ENCODE measurements at regions not wholly inside any gene's neighbourhood (a gene's known extent, or its start where the extent isn't known, plus 50 kb on each side); places are given as distances from the start of the nearest gene placed in this dataset.
"Not testable (repeated sequence)": the region's sequence is repeated elsewhere in the genome, so short reads cannot be mapped to it uniquely, and the experiment has no call there.

DNA sequence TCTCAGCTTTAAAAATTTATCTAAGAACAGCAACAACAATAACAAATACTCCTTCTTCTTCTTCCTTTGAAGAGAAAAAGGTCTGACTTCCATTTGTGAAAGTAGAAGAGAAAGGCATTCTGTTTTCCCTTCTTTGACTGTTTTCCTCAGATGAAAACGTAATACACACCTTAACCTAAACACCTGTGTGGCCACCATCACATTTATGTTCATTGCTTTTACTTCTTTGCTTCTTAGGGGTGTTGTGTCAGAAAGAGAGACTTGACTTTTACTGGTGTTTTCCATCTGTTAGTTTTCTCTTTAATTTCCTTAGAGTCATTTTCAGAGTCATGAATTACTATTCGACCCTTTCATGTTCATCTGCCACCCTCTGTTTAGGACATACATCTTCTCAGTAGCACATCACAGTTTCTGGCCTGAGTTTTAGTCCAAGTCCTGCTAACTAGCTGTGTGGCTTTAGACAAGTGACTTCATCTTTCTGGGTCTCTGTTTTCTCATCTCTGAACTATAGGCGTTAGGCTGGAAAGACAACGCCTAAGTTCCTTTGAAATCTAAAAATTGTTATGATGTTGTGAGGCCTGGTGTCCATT, 283.8 kb downstream of the GATA3 start:
- no peak for DNase-seq (ENCODE audit: low read depth, low spot score)

DNA sequence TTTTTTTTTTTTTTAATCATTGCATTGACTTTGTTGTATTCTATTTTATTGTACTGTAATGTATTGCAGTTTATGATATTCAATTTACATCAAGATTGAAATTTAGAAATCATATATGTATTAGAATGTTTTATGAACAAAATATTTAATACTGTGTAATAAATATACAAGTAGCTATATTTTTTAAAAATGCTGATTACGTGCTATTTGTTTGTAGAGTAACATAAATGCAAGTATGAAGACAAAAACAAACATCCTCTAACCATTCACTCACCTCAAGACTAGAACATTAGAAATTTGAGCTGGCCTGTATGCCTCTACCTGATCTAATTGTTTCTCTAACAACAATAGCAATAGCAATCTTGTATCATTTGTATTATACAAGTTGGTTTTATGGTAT, 290.3 kb downstream of the GATA3 start:
- DNase-seq (ENCODE audit: low read depth, low spot score): no peak

DNA sequence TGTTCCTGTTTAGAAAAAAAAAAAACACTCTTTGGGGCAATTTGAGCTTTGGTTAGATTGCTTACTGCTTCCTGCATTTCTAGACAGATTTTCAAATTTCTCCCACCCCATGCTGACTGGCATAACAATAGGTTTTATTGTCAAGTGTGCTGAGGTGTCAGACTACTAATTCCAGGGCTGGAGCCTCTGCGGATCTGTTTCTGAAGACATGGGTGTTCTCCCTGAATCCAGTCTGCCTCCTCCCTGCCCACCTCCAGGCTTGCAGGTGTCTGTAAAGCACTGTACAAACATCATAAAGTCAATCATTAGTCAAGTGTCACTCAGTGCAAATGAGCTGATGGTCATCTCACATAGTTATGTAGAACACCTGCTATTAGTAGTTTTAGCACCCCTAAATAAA, 292.4 kb downstream of the GATA3 start:
- peak; percentile 38 for DNase-seq (ENCODE audit: low read depth, low spot score)

DNA sequence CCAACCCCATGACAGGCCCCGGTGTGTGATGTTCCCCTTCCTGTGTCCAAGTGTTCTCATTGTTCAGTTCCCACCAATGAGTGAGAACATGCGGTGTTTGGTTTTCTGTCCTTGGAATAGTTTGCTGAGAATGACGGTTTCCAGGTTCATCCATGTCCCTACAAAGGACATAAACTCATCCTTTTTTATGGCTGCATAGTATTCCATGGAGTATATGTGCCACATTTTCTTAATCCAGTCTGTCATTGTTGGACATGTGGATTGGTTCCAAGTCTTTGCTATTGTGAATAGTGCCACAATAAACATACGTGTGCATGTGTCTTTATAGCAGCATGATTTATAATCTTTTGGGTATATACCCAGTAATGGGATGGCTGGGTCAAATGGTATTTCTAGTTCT, 293.1 kb downstream of the GATA3 start:
- DNase-seq (ENCODE audit: low read depth, low spot score): not testable (repeated sequence)

DNA sequence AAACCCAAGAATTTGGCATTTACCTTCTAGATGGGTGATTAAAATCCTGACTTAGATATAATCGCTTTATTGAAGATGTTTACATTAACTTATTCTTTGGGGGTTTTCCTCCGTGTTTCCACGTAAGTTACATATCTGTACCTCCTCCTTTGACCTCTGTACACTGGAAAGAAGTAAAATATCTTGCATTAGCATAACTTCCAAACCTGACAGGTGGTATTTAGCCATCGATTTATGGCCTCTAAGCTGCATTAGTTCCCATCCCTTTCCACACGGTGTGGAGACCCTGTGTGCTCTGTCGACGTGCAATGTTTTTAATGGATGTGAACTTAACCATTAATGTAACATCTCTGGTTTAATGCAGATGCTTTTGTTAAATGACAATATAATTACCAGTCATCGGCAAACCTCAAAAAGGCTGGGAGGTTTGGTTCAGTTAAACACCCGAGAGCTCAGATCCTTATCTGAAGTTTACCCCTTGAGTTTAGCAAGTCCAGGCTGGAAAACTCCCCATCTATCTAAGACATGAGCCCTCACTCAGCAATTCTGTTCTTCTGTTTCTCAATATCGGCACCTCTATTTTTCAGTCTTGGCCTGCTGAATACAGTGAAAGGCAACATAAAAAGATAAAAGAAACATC, 295.2 kb downstream of the GATA3 start:
- peak; percentile 21 for DNase-seq (ENCODE audit: low read depth, low spot score)

DNA sequence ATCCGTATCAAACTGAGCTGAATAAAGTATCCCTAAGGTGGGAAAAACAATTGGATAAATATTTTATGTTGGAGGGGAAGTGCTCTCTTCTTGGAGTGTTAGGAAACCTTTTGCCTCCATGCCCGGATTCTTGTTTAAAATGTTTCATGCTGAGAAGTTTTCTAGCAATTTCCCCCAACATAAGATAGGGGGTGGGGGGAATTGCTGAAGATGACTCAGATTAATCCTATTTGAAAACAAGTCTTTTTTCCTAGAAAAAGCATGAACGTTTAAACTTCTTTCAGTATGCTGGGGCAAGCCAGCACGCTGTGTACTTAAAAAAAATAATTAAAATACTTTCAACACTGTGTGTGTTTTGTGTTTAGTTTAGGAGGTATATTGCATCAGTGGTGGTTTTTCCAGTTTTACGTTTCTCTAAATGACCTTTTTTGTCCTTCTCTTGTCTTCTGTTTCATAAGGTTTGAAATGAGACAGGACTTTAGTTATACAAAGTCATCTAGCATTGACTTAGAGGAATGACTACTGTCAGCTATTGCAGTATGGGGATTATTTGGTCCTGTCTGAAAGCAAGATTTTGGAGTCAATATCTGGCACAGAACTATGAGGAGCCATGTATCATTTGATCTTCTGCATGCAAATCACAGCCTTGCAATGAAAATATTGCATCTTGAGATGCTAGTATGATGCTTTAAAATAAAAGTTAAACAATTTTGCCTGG, 295.9 kb downstream of the GATA3 start:
- no peak for DNase-seq (ENCODE audit: low read depth, low spot score)

DNA sequence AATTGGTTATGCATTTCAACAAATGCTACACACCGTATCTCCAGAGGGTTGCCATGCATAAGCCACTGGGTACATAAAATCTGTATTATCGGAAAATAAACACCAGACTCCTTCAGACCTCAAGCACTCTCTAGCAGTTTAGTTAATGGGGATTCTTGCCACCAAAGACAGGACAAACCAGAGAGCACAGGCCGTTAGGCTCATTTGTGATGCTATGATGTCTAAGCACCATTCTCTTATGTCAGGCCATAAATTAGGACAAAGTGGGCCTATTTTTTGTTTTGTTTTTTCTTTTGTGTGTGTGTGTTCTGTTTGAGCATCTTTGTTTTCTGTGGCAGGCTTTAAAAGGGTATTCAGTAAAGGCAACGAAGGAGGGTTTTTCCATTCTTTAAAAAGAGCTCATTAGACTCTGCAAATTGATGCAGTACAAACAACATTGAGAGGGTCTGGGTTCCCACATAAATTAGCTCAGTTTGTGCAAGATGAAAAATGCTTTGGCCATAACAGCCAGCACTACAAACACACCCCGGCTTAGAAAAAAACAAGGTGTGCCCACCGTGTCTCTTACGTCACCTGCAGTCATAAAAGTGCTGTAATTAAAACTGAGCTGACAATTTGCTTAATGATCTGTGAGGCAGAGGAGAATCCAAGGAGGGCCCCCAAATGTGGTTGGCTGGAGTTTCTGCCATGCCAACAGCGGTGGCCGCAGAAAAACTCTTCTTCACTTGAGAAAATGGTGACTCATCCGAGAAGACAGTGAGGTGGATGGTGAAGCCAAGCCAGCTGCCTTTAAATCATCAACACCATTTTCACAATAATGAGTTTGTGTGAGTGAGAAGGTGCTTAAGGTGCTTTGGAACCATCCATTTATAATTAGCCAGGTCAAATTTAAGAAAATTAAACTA, 297.9 kb downstream of the GATA3 start:
- no peak for DNase-seq (ENCODE audit: low read depth, low spot score)

DNA sequence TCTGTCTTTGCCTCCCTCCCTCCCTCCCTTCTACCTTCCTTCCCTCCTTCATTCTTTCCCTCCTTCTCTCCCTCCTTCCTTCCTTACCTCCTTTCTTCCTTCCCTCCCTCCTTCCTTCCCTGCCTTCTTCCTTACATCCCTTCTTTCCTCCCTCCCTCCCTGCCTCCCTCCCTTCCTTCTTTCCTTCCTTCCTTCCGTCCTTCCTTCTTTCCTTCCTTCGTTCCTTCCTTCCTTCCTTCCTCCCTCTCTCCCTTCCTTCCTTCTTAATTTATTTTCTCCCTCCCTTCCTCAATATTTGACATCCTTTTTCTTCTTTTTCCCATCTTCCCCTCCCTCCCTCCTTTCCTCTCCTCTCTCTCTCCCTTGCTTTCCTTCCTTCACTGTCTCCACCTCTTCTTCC, 301.8 kb downstream of the GATA3 start:
- no peak for DNase-seq (ENCODE audit: low read depth, low spot score)

DNA sequence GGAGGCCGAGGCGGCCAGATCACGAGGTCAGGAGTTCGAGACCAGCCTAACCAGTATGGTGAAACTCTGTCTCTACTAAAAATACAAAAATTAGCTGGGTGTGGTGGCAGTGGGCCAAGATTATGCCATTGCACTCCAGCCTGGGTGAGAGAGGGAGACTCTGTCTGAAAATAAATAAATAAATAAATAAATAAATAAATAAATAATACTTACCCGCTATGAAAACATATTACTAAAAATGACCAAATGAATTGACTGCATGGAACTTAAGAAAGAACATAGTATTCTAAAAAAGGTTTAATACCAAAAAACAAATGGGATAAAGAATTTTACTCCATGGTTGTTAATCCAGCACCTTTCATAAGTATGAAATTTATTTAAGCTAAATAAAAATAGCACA, 305.0 kb downstream of the GATA3 start:
- DNase-seq (ENCODE audit: low read depth, low spot score): no peak

DNA sequence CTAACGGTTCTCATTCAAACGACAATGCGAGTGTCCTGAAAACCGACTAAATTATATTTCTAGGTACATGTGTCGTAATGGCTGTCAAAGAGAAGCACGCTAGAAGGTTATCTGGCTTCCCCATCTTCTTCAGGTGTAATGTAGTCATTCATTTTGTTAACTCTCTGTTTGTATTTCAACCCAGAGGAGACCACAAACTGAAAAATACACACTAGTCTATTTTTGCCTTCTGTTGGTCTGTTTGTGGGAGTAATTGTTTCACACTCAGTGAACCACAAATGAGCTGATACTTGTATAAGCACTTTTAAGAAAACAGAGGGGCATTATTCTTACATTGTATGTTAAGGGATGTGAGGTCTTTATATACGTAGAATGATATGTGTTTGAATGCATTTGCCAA, 305.9 kb downstream of the GATA3 start:
- no peak for DNase-seq (ENCODE audit: low read depth, low spot score)

DNA sequence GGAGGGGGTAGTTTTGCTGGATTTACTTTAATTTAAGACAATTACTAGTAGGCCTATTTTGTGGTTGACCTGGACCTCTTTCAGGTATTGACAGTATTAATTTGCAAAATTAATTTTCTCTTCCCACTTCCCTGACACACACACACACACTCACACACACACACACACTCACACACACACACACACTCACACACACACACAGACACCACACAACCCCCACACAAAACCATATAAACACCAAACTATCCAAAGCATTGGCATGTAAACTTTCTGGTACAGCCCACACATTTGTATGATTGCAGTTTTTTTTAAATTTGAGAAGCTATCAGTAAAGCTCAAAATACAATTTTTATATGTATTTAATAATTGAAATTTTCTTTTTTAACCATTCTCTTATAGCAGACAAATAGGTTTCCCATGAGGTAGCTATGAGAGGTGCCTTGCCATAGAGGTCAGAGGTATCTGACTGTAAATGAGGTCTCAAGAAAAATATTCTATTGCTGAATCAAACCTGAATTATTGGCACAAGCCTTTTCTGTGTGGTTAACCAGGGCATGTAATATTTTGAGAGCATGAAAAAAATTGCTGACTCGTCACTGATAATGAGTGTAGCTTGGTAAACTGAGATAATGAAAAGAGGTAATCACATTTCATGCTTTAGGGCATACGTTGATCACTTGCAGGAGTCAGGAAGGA, 306.5 kb downstream of the GATA3 start:
- DNase-seq (ENCODE audit: low read depth, low spot score): no peak

DNA sequence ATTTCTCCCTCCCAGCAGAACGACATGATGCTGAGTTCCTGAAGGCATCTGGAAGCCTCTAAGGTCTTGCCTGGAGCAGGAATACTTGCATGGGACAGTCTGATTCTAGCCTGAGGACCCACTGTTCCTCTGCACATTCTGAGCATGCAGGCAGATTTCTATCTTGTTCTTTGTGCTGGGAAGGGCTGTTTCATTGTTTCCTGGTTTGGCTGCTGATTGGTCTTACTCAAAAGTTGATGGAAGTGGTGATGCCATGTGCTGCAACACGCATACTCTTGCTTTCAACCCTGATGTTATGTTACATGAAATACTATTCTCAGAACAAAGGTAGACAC, 307.0 kb downstream of the GATA3 start:
- DNase-seq (ENCODE audit: low read depth, low spot score): peak; percentile 78

DNA sequence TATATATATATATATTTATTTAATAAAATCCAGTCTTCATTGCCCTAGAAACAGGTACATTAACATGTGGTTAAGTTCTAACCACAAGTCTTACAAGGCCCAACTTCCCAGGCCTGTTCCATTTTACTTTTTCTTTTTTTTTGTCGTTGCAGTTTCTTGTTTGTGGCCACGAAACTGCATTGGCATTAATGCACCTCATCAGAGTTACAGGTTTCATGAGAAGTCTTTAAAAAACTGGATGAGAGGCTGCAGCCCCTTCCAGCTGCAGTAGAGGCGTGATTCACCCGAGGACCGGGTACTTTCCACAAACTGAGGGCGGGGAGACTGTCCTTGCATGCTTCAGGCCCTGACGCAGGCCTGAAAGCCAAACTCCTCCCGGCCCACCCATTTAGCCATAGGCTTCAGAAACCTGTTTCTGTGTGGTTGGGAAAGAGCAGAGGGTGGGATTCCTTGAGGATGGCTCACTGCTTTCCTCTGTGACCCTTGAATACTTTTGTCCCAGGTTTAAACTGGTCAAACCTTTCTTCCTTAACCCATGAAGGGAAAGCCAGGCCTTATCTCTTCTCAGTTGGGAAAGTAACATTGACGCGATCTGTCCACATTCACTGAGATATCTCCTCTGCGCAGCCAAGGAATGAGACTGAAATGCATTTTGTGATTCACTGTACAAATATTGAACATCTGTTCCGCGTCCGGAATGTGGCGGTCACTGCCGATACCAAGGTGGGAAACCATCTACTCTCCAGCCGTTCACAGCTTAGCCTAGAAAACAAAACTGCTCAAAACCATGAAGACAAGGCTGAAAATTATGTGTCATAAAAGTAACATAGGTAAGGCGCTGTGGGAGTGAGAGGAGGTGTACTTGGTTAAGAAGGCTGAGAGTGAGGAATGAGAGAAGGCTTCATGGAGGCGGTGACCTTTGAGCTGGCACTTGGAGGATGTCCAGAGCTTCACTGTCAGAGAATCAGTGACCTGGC, 311.7 kb downstream of the GATA3 start:
- DNase-seq (ENCODE audit: low read depth, low spot score): peak; percentile 92

DNA sequence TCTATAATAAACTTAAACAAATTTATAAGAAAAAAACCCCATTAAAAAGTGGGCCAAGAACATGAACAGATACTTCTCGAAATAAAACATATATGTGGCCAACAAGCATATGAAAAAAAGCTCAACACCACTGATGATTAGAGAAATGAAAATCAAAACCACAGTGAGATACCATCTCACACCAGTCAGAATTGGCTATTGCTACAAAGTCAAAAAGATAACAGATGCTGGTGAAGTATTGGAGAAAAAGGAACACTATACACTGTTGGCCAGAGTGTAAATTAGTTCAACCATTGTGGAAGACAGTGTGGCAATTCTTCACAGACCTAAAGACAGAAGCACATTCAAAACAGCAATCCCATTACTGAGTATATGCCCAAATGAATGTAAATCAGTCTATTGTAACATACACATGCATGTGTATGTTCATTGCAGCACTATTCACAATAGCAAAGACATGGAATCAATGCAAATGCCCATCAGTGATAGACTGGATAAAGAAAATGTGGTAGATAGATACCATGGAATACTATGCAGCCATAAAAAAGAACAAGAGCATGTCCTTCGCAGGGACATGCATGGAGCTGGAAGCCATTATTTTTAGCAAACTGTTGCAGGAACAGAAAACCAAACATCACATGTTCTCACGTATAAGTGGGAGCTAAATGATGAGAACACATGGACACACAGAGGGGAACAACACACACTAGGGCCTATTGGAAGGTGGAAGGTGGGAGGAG, 313.4 kb downstream of the GATA3 start:
- DNase-seq (ENCODE audit: low read depth, low spot score): not testable (repeated sequence)

DNA sequence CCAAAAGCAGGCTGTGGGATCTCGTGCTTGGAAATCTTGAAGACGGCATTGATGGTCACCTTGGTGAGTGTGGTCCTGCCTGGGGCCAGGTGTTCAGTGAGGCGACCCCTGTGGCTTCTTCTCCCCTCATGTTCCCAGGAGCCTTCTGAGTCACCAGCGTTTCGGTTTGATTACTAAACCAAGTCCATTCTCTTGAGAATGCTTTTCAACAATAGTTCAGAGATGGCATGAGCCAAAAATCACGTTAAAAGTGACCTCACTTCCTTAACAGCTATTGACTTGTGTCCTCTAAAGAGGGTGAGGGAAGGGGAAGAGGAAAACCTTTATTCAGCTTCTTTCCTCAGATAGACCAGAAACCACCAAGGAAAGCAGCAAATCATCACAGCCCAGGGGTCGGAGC, 315.2 kb downstream of the GATA3 start:
- no peak for DNase-seq (ENCODE audit: low read depth, low spot score)

DNA sequence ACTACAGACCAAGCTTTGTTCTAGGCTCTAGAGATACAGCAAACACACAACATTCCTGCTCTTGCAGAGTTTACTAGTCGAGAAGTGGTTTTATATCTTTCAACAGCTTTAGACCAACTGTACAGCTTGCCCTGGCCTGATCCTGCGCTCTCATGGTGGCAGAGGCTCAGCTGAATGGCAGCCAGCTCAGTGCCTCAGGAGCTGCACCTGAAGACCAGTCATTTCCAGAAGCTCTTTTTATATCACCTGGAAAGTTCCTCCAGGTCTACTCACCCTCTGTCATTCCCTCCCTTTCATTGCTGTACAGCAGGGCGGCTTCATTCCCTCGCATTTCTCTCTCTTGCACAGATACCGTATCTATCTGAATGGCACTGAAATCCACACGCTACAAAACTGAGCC, 319.8 kb downstream of the GATA3 start:
- no peak for DNase-seq (ENCODE audit: low read depth, low spot score)

DNA sequence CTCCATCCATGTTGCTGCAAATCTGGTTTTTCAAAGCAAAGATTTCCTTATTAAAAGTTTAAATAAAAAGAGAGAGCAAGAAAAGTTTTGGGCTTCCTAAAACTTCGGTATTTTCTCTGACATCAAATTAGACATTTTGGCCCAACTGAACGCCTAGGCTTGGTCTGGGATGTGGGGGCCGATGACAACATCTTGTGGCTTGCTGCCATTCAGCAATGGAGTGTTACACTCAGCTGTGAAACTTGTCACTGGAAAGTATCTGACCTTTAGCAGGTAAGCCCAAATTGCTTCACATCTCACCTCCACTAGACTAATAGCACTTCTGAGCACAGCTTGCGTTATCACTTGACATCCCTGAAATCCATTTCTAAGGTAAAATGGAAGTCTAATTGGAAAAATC, 320.6 kb downstream of the GATA3 start:
- DNase-seq (ENCODE audit: low read depth, low spot score): no peak

DNA sequence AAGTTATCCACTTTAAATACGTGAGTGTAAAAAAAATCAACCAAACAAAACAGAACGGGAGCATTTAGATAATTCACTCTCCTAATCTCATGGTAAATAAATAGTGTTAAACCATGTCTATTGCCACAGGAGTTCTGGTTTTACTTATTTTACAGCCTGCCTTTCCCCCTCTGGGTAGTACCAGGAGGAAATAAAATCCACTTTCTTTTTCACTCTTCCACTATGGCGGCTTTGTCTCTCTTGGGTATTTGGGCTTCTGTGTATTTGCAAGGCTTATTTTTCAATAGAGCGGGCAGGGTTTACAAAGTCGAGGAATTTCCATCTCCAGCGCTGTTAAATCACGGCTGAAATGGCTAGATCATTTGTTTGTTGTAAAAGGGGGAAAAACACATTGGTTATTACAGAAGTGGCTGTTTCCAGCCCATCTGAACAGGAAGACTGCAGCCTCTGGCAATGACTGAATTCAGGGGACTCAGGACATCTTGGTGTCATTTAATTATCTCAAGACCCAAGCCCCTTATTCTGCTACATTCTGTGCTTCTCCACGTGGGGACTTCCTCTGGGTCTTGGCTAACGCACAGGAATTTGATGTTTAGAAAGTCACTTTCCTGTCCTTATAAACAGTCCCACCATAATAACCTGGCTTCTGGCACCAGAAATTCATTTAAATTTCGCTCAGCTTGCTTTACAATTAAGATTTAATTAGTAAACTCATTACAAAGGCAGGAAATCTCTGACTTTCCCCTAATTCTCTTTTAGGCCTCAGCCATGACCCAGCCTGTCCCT, 323.9 kb downstream of the GATA3 start:
- no peak for DNase-seq (ENCODE audit: low read depth, low spot score)
